Duodenal mucosa (tissue), 2 donors: ENCODE measurements at regions not wholly inside any gene's neighbourhood (a gene's known extent, or its start where the extent isn't known, plus 50 kb on each side); places are given as distances from the start of the nearest gene placed in this dataset.
"Not testable (repeated sequence)": the region's sequence is repeated elsewhere in the genome, so short reads cannot be mapped to it uniquely, and the experiment has no call there.

Source experiments
- H3K27ac ChIP-seq: one replicate; pipeline ENCODE4 v1.7.0; 2013; ENCODE audit warnings: low read depth, low read length
- H3K27me3 ChIP-seq, 2 donors: one replicate each; pipeline ENCODE4 v1.7.0; 2013; ENCODE audit warnings: low read length in 2 of 2, control low read depth in 1 of 2; ENCODE audit not compliant: insufficient read depth in 2 of 2, control insufficient read depth in 1 of 2
- H3K36me3 ChIP-seq, 2 donors: one replicate each; pipeline ENCODE4 v1.7.0; 2013; ENCODE audit warnings: low read length in 2 of 2, control low read depth in 1 of 2; ENCODE audit not compliant: insufficient read depth in 2 of 2, control insufficient read depth in 1 of 2
- H3K4me1 ChIP-seq, 2 donors: one replicate each; pipeline ENCODE4 v1.7.0; 2013; ENCODE audit warnings: low read length in 2 of 2, control low read depth in 1 of 2; ENCODE audit not compliant: insufficient read depth in 2 of 2, control insufficient read depth in 1 of 2
- H3K4me3 ChIP-seq, 2 donors: one replicate each; pipeline ENCODE4 v1.7.0; 2013; ENCODE audit warnings: low read length in 2 of 2, low read depth in 1 of 2
- H3K9ac ChIP-seq, 2 donors: one replicate each; pipeline ENCODE4 v1.7.0; 2013; ENCODE audit warnings: low read length in 2 of 2, low read depth in 1 of 2
- H3K9me3 ChIP-seq, 2 donors: one replicate each; pipeline ENCODE4 v1.7.0; 2013; ENCODE audit warnings: low read length in 2 of 2, control low read depth in 1 of 2; ENCODE audit not compliant: control insufficient read depth in 1 of 2

DNA sequence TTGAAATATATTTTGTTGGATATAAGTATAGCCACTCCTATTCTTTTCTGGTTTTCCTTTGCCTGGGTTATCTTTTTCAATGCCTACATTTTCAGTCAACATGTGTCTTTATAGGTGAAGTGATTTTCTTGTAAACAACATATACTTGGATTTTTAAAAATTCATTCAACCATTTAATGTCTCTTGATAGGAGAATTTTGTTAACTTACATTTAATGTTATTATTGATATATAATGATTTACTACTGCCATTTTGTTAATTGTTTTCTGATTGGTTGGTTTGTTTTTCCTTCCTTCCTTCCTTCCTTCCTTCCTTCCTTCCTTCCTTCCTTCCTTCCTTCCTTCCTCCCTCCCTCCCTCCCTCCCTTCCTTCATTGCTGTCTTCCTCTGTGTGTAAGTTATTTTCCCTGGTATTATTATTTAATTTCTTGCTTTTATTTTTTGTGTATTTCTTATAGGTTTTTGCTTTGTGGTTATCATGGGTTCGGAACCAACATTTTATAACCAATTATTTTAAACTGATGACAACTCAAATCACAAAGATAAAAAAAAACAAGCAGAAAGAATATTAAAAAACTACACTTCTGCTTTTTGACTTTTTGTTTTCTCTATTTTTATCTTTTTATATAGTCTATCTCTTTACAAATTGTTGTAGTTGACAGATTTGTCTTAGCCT lies 330.1 kb upstream of the GRID2 start:
- H3K36me3 ChIP-seq: no peaks in the 10 kb centered on the region
- H3K9me3 ChIP-seq: peaks cover 0 to 9% of the 10 kb centered on the region in 2 donors
- no peaks in the 10 kb centered on the region for H3K4me1 ChIP-seq
- H3K4me3 ChIP-seq: no peak overlapping the region
- H3K27me3 ChIP-seq: no peaks in the 10 kb centered on the region
- H3K27ac ChIP-seq: no peak overlapping the region
- no peak overlapping the region for H3K9ac ChIP-seq

DNA sequence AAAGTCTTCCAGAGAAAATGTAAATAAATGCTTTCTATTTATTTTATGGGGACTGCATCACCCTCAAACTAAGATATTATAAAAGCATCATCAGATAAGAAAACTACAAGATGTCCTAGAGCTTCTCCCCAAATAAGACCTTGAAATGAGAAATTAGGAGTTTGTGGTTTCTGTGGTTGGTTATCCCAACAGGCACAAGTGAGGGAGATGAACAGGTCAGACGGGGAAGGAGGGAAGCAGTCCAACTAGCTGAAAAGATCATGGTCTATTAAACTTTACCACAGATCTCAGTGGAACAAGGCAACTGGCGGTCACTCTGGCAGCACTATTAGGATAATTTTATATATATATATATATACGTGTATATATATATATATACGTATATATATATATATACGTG lies 319.3 kb upstream of the GRID2 start:
- Histone ChIP-seq H3K27ac (no peak overlapping the region), H3K9me3 (no peaks in the 10 kb centered on the region), H3K9ac (no peak overlapping the region), H3K36me3 (no peaks in the 10 kb centered on the region), H3K27me3 (no peaks in the 10 kb centered on the region), H3K4me3 (no peak overlapping the region), H3K4me1 (no peaks in the 10 kb centered on the region)

DNA sequence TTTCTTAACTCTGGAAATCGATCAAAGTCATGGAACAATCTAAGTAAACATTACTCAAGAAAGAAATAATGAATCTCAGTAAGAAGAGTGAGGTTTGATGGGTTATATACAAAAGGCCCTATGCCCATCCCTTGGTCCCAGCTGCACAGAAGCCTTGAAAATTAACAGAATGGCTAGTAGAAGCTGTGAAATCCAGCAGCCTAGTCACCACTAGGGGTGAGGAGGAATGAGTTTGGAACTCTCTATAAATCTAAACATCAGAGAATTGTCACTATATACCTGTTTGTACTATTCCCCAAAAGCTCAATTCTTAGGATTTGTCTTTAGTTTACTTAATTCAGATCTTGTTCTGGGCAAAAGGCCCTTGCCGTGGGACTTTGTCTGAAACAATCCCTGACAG lies 313.9 kb upstream of the GRID2 start:
- H3K4me3 ChIP-seq: no peak overlapping the region
- H3K9me3 ChIP-seq: no peaks in the 10 kb centered on the region
- no peaks in the 10 kb centered on the region for H3K27me3 ChIP-seq
- no peaks in the 10 kb centered on the region for H3K4me1 ChIP-seq
- H3K9ac ChIP-seq: no peak overlapping the region
- H3K27ac ChIP-seq: no peak overlapping the region
- no peaks in the 10 kb centered on the region for H3K36me3 ChIP-seq

GRCh38 chr4:91990726-91991125 lies 313.0 kb upstream of the GRID2 start:
- no peak overlapping the region for H3K9ac ChIP-seq
- H3K4me3 ChIP-seq: no peak overlapping the region
- no peaks in the 10 kb centered on the region for H3K4me1 ChIP-seq
- H3K27ac ChIP-seq: no peak overlapping the region
- H3K9me3 ChIP-seq: no peaks in the 10 kb centered on the region
- H3K27me3 ChIP-seq: no peaks in the 10 kb centered on the region
- H3K36me3 ChIP-seq: no peaks in the 10 kb centered on the region

DNA sequence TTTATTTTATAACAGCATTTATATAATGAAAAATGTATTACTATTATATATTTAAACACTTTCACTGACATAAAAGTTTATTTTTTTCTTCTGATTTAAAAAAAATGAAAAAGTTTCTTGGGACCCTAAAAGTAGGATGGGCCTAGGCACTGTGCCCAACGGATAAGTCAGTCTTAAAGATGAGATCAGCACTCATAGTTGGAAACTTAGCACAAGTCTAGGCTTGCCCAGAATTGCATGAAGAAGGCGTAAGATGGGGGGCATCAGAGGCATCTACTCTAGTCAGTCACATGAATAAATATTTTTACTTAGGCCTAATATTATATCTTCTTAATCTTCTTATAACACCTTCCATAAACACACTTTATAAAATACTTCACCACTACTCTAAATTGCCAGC lies 306.7 kb upstream of the GRID2 start:
- H3K27ac ChIP-seq: no peak overlapping the region
- no peaks in the 10 kb centered on the region for H3K4me1 ChIP-seq
- H3K36me3 ChIP-seq: no peaks in the 10 kb centered on the region
- H3K9me3 ChIP-seq: no peaks in the 10 kb centered on the region
- no peaks in the 10 kb centered on the region for H3K27me3 ChIP-seq
- no peak overlapping the region for H3K4me3 ChIP-seq
- H3K9ac ChIP-seq: no peak overlapping the region

DNA sequence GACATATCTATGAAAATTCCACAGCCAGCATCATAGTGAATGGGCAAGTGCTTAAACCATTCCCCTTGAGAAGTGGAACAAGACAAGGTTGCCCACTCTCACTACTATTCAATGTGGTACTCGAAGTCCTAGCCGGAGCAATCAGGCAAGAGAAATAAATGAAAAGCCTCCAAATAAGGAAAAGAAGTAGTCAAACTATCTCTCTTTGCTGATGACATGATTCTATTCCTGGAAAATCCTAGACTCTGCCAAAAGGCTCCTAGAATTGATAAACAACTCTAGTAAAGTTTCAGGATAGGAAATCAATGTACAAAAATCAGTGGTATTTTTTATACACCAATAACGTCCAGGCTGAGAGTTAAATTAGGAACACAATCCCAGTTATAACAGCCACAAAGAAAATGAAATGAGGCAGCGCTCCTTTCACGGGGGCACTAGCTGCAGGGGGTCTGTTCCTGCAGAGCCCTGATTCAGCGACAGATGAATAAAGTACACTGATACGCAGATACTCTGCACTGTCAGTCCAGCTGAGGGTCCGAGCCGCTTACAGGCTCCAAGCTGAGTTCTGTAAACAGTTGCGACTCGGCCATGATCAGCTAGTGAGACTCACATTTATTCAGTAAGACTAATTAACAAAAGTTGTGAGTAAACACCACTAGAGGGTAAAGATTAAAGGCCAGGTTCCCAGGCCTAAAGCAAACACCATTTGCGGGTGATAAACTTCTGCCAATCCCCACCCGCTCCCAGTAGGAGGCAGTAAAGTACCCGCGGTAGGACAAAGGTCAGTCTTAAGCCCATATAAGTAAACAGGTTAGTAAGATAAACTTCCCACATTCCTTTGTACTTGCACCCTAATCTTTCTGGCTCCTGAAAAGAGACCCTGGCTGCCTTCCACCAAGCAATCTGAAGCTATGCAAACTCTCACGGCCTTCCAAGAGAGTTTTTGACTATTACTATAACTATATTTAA lies 290.6 kb upstream of the GRID2 start:
- no peaks in the 10 kb centered on the region for H3K27me3 ChIP-seq

GRCh38 chr4:92014067-92014466 lies 289.7 kb upstream of the GRID2 start:
- no peaks in the 10 kb centered on the region for H3K27me3 ChIP-seq
- peaks cover 3 to 15% of the 10 kb centered on the region in 2 donors for H3K4me1 ChIP-seq
- H3K4me3 ChIP-seq: no peak overlapping the region
- no peaks in the 10 kb centered on the region for H3K36me3 ChIP-seq
- H3K27ac ChIP-seq: no peak overlapping the region
- H3K9me3 ChIP-seq: peaks cover 0 to 6% of the 10 kb centered on the region in 2 donors
- H3K9ac ChIP-seq: no peak overlapping the region

More for the DNA sequence above, 290.6 kb upstream of the GRID2 start:
- Histone ChIP-seq H3K36me3 (no peaks in the 10 kb centered on the region), H3K9ac (peak overlapping the region in 1 of 2 donors; percentile 49), H3K27ac (no peak overlapping the region), H3K9me3 (peaks cover 0 to 6% of the 10 kb centered on the region in 2 donors), H3K4me1 (peaks cover 3 to 15% of the 10 kb centered on the region in 2 donors), H3K4me3 (peak overlapping the region; percentile 47 to 57)

GRCh38 chr4:92021203-92021602 lies 282.6 kb upstream of the GRID2 start:
- Histone ChIP-seq H3K27me3 (no peaks in the 10 kb centered on the region), H3K4me1 (peaks cover 0 to 4% of the 10 kb centered on the region in 2 donors), H3K36me3 (no peaks in the 10 kb centered on the region), H3K9me3 (no peaks in the 10 kb centered on the region), H3K4me3 (no peak overlapping the region), H3K9ac (no peak overlapping the region), H3K27ac (no peak overlapping the region)

DNA sequence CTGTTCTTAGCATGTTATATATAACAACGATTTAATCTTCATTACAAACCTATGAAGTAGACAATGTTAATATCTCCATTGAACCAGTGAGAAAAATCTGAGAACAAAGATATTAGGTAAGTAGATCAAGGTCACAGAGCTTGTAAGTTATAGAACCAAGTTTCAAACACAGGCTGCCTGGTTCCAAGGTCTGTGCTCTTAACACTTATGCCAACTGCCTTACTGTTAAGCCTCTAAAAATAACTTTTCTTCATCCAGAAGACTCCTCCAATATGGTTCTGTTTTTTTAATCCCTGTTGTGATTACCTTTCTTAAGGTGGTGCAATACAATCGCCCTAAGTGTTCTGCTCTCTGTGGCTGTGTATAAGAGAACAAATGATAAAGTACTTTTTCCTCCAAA lies 282.0 kb upstream of the GRID2 start:
- no peak overlapping the region for H3K27ac ChIP-seq
- no peaks in the 10 kb centered on the region for H3K9me3 ChIP-seq
- peaks cover 0 to 4% of the 10 kb centered on the region in 2 donors for H3K4me1 ChIP-seq
- H3K36me3 ChIP-seq: no peaks in the 10 kb centered on the region
- no peaks in the 10 kb centered on the region for H3K27me3 ChIP-seq
- no peak overlapping the region for H3K9ac ChIP-seq
- H3K4me3 ChIP-seq: no peak overlapping the region

DNA sequence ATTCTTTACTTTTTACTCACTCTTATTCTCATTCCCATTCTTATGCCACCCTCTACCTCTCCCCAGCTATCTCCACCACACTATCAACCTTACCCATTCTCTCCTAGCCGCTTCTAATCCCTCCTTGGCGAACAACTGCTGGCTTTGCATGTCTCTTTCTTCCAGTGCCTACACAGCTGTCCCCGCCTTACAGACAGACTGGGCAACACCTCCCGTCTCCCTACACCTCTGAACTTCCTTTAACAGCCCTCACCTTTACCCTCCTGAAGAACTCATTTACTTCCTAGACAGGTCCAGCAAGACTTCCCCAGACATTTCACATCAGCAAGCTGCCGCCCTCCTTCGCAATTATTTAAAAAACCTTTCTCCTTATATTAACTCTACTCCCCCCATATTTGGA lies 274.9 kb upstream of the GRID2 start:
- H3K4me3 ChIP-seq, H3K27ac ChIP-seq, H3K4me1 ChIP-seq, H3K9ac ChIP-seq, H3K9me3 ChIP-seq, H3K36me3 ChIP-seq, H3K27me3 ChIP-seq: not testable (repeated sequence)
